H1 (cell line): ENCODE measurements at regions not wholly inside any gene's neighbourhood (a gene's known extent, or its start where the extent isn't known, plus 50 kb on each side); places are given as distances from the start of the nearest gene placed in this dataset.

Experiments used
- ASH2L ChIP-seq: fragments of 200-600, 300-600 bp; sonication (generic); IDR thresholded peaks from one replicate; pipeline ENCODE4 v1.7.1; 2017; ENCODE audit warnings: low read length
- BCL11A ChIP-seq, 2 experiments: IDR thresholded peaks; one replicate each; pipeline ENCODE4 v1.6.1; 2011; ENCODE audit warnings: low read depth in 2 of 2, low read length in 2 of 2, mild to moderate bottlenecking in 2 of 2
- CBX5 ChIP-seq: fragments of 300-800, 300-1000 bp; sonication (generic); IDR thresholded peaks from 2 replicates; pipeline ENCODE4 v1.7.1; 2016; ENCODE audit warnings: antibody characterized with exemption, low read length, low read depth
- GABPA ChIP-seq: IDR thresholded peaks from 2 replicates; pipeline ENCODE4 v1.6.1; 2011; ENCODE audit warnings: mild to moderate bottlenecking, low read length, moderate library complexity, borderline replicate concordance; ENCODE audit not compliant: insufficient read depth
- GTF2F1 ChIP-seq: IDR thresholded peaks from 2 replicates; pipeline ENCODE4 v1.6.1; 2012; ENCODE audit warnings: low read depth, low read length, improper control_type of control experiment, borderline replicate concordance
- HDAC6 ChIP-seq: IDR thresholded peaks from one replicate; pipeline ENCODE4 v1.7.1; 2012; ENCODE audit warnings: low read depth, mild to moderate bottlenecking, inconsistent platforms, low read length, moderate library complexity
- JUND ChIP-seq: IDR thresholded peaks from 2 replicates; pipeline ENCODE4 v1.6.1; 2011; ENCODE audit warnings: mild to moderate bottlenecking, improper control_type of control experiment, low read length
- KDM4A ChIP-seq: IDR thresholded peaks from one replicate; pipeline ENCODE4 v1.7.1; 2012; ENCODE audit warnings: low read depth, mild to moderate bottlenecking, moderate library complexity, low read length, inconsistent platforms; ENCODE audit not compliant: severe bottlenecking
- KDM5A ChIP-seq: fragments of 200-600 bp; IDR thresholded peaks from 2 replicates; pipeline ENCODE4 v1.7.1; 2012; ENCODE audit warnings: mild to moderate bottlenecking, low read length, inconsistent platforms, mixed read lengths
- MAFK ChIP-seq: IDR thresholded peaks from 2 replicates; pipeline ENCODE4 v1.6.1; 2012; ENCODE audit warnings: low read depth, mild to moderate bottlenecking, improper control_type of control experiment, low read length
- POLR2AphosphoS5 ChIP-seq: IDR thresholded peaks from 2 replicates; pipeline ENCODE4 v1.6.1; 2011; ENCODE audit warnings: low read depth, low read length
- POU5F1 ChIP-seq: IDR thresholded peaks from 2 replicates; pipeline ENCODE4 v1.6.1; 2011; ENCODE audit warnings: low read depth, mild to moderate bottlenecking, low read length, moderate library complexity
- RBBP5 ChIP-seq: IDR thresholded peaks from 2 replicates; pipeline ENCODE4 v1.7.1; 2012; ENCODE audit warnings: low read depth, mild to moderate bottlenecking, inconsistent platforms, low read length, moderate library complexity, borderline replicate concordance
- SIN3A ChIP-seq, 2 experiments: IDR thresholded peaks in 1 of 2; conservative IDR thresholded peaks in 1 of 2; 2 replicates each; pipeline ENCODE4 v1.6.1; 2011 to 2012; ENCODE audit warnings: low read length in 2 of 2, improper control_type of control experiment in 1 of 2, low read depth in 1 of 2, mild to moderate bottlenecking in 1 of 2
- SIRT6 ChIP-seq: IDR thresholded peaks from one replicate; pipeline ENCODE4 v1.7.1; 2012; ENCODE audit warnings: low read length, inconsistent platforms
- SIX5 ChIP-seq: IDR thresholded peaks from 2 replicates; pipeline ENCODE4 v1.6.1; 2011; ENCODE audit warnings: mild to moderate bottlenecking, low read depth, low read length
- SP2 ChIP-seq: IDR thresholded peaks from 2 replicates; pipeline ENCODE4 v1.6.1; 2012; ENCODE audit warnings: mild to moderate bottlenecking, low read length, inconsistent platforms
- SP4 ChIP-seq: IDR thresholded peaks from 2 replicates; pipeline ENCODE4 v1.6.1; 2012; ENCODE audit warnings: low read length, inconsistent platforms
- SRF ChIP-seq: IDR thresholded peaks from 2 replicates; pipeline ENCODE4 v1.6.1; 2011; ENCODE audit warnings: mild to moderate bottlenecking, low read depth, low read length, moderate library complexity
- SUZ12 ChIP-seq: fragments of 200-600 bp; sonication (generic); IDR thresholded peaks from 2 replicates; pipeline ENCODE4 v1.6.1; 2012; ENCODE audit warnings: mild to moderate bottlenecking, inconsistent platforms, low read length, moderate library complexity, mixed read lengths
- TAF7 ChIP-seq: optimal IDR thresholded peaks from 2 replicates; pipeline ENCODE3; 2011; ENCODE audit warnings: low read depth, mild to moderate bottlenecking, inconsistent platforms, low read length, moderate library complexity, borderline replicate concordance
- TBP ChIP-seq: IDR thresholded peaks from 2 replicates; pipeline ENCODE4 v1.6.1; 2011; ENCODE audit warnings: low read depth, low read length, improper control_type of control experiment
- TCF12 ChIP-seq: IDR thresholded peaks from 2 replicates; pipeline ENCODE4 v1.6.1; 2011; ENCODE audit warnings: low read depth, mild to moderate bottlenecking, low read length
- ZNF274 ChIP-seq: IDR thresholded peaks from 2 replicates; pipeline ENCODE4 v1.7.0; 2012; ENCODE audit warnings: low read length, borderline replicate concordance; ENCODE audit errors: extremely low read depth
- TF ChIP-seq, protein P1 (sequence below): IDR thresholded peaks from 2 replicates; pipeline ENCODE4 v1.6.1; 2011; ENCODE audit warnings: low read length, improper control_type of control experiment

DNA sequence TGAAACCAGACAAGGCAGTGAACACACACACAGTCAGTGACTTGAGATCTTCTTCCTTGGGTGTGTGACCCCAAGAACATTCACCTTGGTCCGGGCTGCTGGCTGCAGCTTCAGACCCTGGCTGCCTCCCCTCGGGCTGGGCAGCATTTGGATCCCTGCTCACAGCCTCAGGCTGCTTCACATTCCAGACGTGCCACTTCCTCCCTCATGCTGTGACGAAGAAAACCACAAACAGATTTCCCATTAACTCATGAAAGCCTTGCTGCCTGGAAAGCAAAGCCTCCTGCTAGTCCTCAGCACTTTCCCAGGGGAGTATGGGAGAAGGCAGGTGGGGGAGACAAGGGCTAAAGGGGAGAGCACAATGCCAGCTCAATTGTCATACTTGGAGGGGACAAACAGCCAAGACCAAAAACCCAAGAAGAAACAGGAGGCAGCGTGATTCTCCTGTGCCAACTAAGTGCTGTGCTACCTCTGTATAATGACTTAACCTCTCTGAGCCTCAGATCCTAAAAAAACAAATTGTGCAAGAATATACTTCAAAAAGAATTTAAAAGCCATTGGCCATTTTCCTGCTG, 594.6 kb upstream of the BRINP1 start (continued):
- TF ChIP-seq TAF7 (peak; percentile 51), SRF (no peak), GABPA (no peak), SP2 (no peak), KDM5A (no peak), POU5F1 (0 out of 2 replicates have a peak, but pooled peaks have one; percentile 5), ZNF274 (no peak), RBBP5 (0 out of 2 replicates have a peak, but pooled peaks have one; percentile 77), SIX5 (no peak), GTF2F1 (no peak), MAFK (no peak), JUND (peak; percentile 63), POLR2AphosphoS5 (peak; percentile 37; the same call in 1 of the 2 replicates), SIN3A (conservative IDR thresholded peaks at IDR 0.05 in 1 of 2, IDR thresholded peaks at IDR 0.05 in 1 of 2; ENCODE audit: low read depth in 1 of 2, low read length in 2 of 2) (0 out of 4 replicates have a peak, but pooled peaks of 1 of the 2 experiments have one; percentile 37), SP4 (no peak; the same call in 1 of the 2 replicates), ASH2L (peak; percentile 83), BCL11A (IDR thresholded peaks at IDR 0.05; ENCODE audit: low read depth in 2 of 2, low read length in 2 of 2) (peak; percentile 74 to 79), TCF12 (peak; percentile 83; the same call in 1 of the 2 replicates), CBX5 (no peak), SIRT6 (no peak), TBP (peak; percentile 43; the same call in 1 of the 2 replicates), KDM4A (no peak), SUZ12 (no peak), HDAC6 (no peak)
- TF ChIP-seq, protein P1, sequence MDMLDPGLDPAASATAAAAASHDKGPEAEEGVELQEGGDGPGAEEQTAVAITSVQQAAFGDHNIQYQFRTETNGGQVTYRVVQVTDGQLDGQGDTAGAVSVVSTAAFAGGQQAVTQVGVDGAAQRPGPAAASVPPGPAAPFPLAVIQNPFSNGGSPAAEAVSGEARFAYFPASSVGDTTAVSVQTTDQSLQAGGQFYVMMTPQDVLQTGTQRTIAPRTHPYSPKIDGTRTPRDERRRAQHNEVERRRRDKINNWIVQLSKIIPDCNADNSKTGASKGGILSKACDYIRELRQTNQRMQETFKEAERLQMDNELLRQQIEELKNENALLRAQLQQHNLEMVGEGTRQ: no peak
